Panc1 (cell line): ENCODE measurements at regions not wholly inside any gene's neighbourhood (a gene's known extent, or its start where the extent isn't known, plus 50 kb on each side); places are given as distances from the start of the nearest gene placed in this dataset.

Source experiments
- ATAC-seq: fragments of 200-7000 bp; cut with Tn5 transposase; 2 replicates; pipeline ENCODE4 v1.9.1; 2020; ENCODE audit warnings: mild to moderate bottlenecking, moderate library complexity
- BruUV-seq: library from RNA; stranded (reverse); fragments of 400-500 nt; replicated peaks from 2 replicates; lab custom pipeline; 2021; lab: Mats Ljungman, UMichigan
- CTCF ChIA-PET: fragments of 300-600 bp; sonication (Branson Sonifier 250); formaldehyde crosslinking; loops from one replicate; lab custom pipeline; 2022; ENCODE audit warnings: antibody characterized with exemption; lab: Charles Lee
- POLR2A ChIA-PET: fragments of 300-600 bp; sonication (Branson Sonifier 250); formaldehyde crosslinking; loops from one replicate; lab custom pipeline; 2022; ENCODE audit warnings: antibody characterized with exemption; lab: Charles Lee
- DNase-seq: peaks from one replicate; pipeline ENCODE4 v3.0.0-alpha.2; 2010; ENCODE audit warnings: low read depth, low spot score
- H3K27ac ChIP-seq: 2 replicates; pipeline ENCODE4 v1.5.1; 2011; ENCODE audit warnings: mild to moderate bottlenecking, low read length, inconsistent platforms
- H3K27me3 ChIP-seq: fragments of 200-500 bp; sonication (Bioruptor generic); 2 replicates; pipeline ENCODE4 v1.6.0; 2014; ENCODE audit warnings: low read length, inconsistent platforms; ENCODE audit not compliant: control insufficient read depth, insufficient read depth
- H3K36me3 ChIP-seq: fragments of 200-500 bp; sonication (Bioruptor generic); 2 replicates; pipeline ENCODE4 v1.5.1; 2014; ENCODE audit warnings: inconsistent platforms, mild to moderate bottlenecking, low read length, moderate library complexity; ENCODE audit not compliant: control insufficient read depth, insufficient read depth
- H3K4me1 ChIP-seq: 2 replicates; pipeline ENCODE4 v1.5.1; 2011; ENCODE audit warnings: inconsistent platforms, mild to moderate bottlenecking, low read length, moderate library complexity; ENCODE audit not compliant: control insufficient read depth, insufficient read depth
- H3K4me3 ChIP-seq, 2 experiments: 2 replicates each; pipeline ENCODE4 v1.5.1; 2011 to 2012; ENCODE audit warnings: low read depth in 2 of 2, low read length in 2 of 2, mild to moderate bottlenecking in 2 of 2, inconsistent platforms in 1 of 2, moderate library complexity in 1 of 2
- H3K9me3 ChIP-seq: fragments of 200-500 bp; sonication (Bioruptor generic); 2 replicates; pipeline ENCODE4 v1.5.1; 2014; ENCODE audit warnings: low read depth, mild to moderate bottlenecking, inconsistent platforms, low read length, moderate library complexity; ENCODE audit not compliant: control insufficient read depth, insufficient read depth
- POLR2AphosphoS5 ChIP-seq: IDR thresholded peaks from 2 replicates; pipeline ENCODE4 v1.6.1; 2012; ENCODE audit warnings: mild to moderate bottlenecking, low read depth, low read length, moderate library complexity
- REST ChIP-seq, 2 experiments: IDR thresholded peaks; 2 replicates each; pipeline ENCODE4 v1.6.1; 2011 to 2012; ENCODE audit warnings: low read depth in 2 of 2, control low read depth in 1 of 2, low read length in 1 of 2, mild to moderate bottlenecking in 1 of 2, moderate library complexity in 1 of 2; ENCODE audit not compliant: insufficient read depth in 1 of 2
- SIN3A ChIP-seq: IDR thresholded peaks from 2 replicates; pipeline ENCODE4 v1.6.1; 2012; ENCODE audit warnings: low read depth, mild to moderate bottlenecking, low read length, moderate library complexity, borderline replicate concordance; ENCODE audit not compliant: insufficient read depth
- TCF7L2 ChIP-seq: IDR thresholded peaks from 2 replicates; pipeline ENCODE4 v1.6.1; 2011; ENCODE audit warnings: mild to moderate bottlenecking, low read depth, low read length, inconsistent platforms
- in situ Hi-C: cut with HindIII; loops from 2 replicates; pipeline ENCODE4 v1.10.0; 2016; ENCODE audit warnings: low sequenced_read_pairs, low pct_unique_long_range_greater_than_20kb
- intact Hi-C: fragments of 100-400 bp; cut with micrococcal nuclease; formaldehyde crosslinking; loops from one replicate; pipeline ENCODE4 v1.10.0; 2022; ENCODE audit not compliant: unreplicated experiment
- TF ChIP-seq, protein P1 (sequence below): fragments of 450-650 bp; IDR thresholded peaks from 2 replicates; pipeline ENCODE4 v1.5.1; 2017; ENCODE audit warnings: mild to moderate bottlenecking

DNA sequence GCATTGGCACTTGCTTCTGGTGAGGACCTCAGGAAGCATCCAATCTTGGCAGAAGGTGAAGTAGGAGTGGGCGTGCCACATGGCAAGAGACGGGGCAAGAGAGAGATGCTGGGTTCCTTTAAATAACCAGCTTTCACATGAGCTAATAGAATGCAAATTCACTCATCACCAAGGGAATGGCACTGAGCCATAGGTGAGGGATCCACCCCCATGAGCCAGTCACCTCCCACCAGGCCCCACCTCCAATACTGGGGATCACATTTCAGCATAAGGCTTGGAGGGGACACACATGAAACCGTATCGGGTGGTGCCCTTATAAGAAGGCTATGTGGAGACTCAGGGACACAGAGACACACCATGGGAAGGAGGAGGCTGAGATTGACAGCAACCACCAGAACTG, 140.0 kb upstream of the MSX1 start:
- no TSS peak for BruUV-seq
- H3K27ac ChIP-seq: no peak overlapping the region
- H3K4me3 ChIP-seq: no peak overlapping the region
- intact Hi-C loops (no loop called here), in situ Hi-C loops (no loop called here)
- H3K9me3 ChIP-seq: no peaks in the 10 kb centered on the region
- ATAC-seq: no peak
- no peak for DNase-seq
- H3K4me1 ChIP-seq: no peaks in the 10 kb centered on the region
- H3K36me3 ChIP-seq: no peaks in the 10 kb centered on the region
- H3K27me3 ChIP-seq: no peaks in the 10 kb centered on the region; the same call in 1 of the 2 replicates
- CTCF ChIA-PET: interaction anchor here (0.6 kb wide), 1 partner anchor 70 kb away, joined by 11 read pairs; no protein-coding TSS in a partner anchor
- POLR2A ChIA-PET: no interaction called here
- TF ChIP-seq, protein P1, sequence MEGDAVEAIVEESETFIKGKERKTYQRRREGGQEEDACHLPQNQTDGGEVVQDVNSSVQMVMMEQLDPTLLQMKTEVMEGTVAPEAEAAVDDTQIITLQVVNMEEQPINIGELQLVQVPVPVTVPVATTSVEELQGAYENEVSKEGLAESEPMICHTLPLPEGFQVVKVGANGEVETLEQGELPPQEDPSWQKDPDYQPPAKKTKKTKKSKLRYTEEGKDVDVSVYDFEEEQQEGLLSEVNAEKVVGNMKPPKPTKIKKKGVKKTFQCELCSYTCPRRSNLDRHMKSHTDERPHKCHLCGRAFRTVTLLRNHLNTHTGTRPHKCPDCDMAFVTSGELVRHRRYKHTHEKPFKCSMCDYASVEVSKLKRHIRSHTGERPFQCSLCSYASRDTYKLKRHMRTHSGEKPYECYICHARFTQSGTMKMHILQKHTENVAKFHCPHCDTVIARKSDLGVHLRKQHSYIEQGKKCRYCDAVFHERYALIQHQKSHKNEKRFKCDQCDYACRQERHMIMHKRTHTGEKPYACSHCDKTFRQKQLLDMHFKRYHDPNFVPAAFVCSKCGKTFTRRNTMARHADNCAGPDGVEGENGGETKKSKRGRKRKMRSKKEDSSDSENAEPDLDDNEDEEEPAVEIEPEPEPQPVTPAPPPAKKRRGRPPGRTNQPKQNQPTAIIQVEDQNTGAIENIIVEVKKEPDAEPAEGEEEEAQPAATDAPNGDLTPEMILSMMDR: no peak
- TF ChIP-seq TCF7L2 (no peak), SIN3A (no peak), POLR2AphosphoS5 (no peak), REST (IDR thresholded peaks at IDR 0.05; ENCODE audit: insufficient read depth in 1 of 2, low read depth in 2 of 2, low read length in 1 of 2) (no peak)

DNA sequence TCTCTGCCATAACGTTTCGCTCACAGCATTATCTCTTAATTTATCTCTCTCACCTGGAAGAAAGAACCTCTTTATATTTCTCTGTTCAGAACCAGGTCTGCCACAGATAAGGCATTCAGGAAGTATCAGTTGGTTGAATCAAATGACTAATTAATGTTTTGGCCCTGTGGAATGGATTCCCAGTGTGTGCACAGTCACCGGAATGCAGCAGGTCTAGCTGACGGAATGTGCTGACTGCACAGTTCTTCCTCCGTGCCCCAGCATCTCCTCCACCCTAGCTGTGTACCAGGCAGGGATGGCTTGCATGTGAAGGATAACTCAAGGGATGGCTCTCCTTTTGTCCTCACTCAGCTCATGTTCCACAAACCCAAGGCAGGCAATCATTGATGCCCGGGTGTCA, 141.8 kb upstream of the MSX1 start:
- no peaks in the 10 kb centered on the region for H3K4me1 ChIP-seq
- no TSS peak for BruUV-seq
- H3K36me3 ChIP-seq: no peaks in the 10 kb centered on the region
- ATAC-seq: no peak
- no peak overlapping the region for H3K27ac ChIP-seq
- TF ChIP-seq, protein P1: no peak
- TF ChIP-seq REST (IDR thresholded peaks at IDR 0.05; ENCODE audit: insufficient read depth in 1 of 2, low read depth in 2 of 2, low read length in 1 of 2): no peak
- TF ChIP-seq POLR2AphosphoS5: no peak
- TF ChIP-seq TCF7L2: no peak
- no peak for TF ChIP-seq SIN3A
- ChIA-PET POLR2A (no interaction called here), CTCF (no interaction called here)
- in situ Hi-C loops: no loop called here
- no peak overlapping the region for H3K4me3 ChIP-seq
- intact Hi-C loops: no loop called here
- H3K9me3 ChIP-seq: no peaks in the 10 kb centered on the region
- H3K27me3 ChIP-seq: no peaks in the 10 kb centered on the region; the same call in 1 of the 2 replicates
- no peak for DNase-seq
